Naive thymus-derived CD4-positive, alpha-beta T cell (primary cell): ENCODE measurements at regions not wholly inside any gene's neighbourhood (a gene's known extent, or its start where the extent isn't known, plus 50 kb on each side); places are given as distances from the start of the nearest gene placed in this dataset.

Experiments
- ATAC-seq: fragments of 150-1000 bp; cut with Tn5 transposase; 2 replicates; pipeline ENCODE4 v1.10.0; 2021; ENCODE audit warnings: mild to moderate bottlenecking, moderate library complexity
- CTCF ChIA-PET: fragments of 350-600 bp; sonication (Branson Sonifier 250); formaldehyde crosslinking; loops from one replicate; lab custom pipeline; 2021; ENCODE audit warnings: antibody characterized with exemption; lab: Charles Lee
- POLR2A ChIA-PET: fragments of 350-600 bp; sonication (Branson Sonifier 250); formaldehyde crosslinking; loops from one replicate; lab custom pipeline; 2021; ENCODE audit warnings: antibody characterized with exemption, inconsistent platforms; lab: Charles Lee
- DNase-seq, 9 donors: peaks; one replicate each; pipeline versions ENCODE4 v3.0.0 to v3.0.0-alpha.2; 2020 to 2022; ENCODE audit warnings: mixed read lengths in 1 of 9
- H3K27ac ChIP-seq: one replicate; pipeline ENCODE4 v1.7.0; 2013; ENCODE audit warnings: mild to moderate bottlenecking, low read depth, low read length, moderate library complexity
- H3K27me3 ChIP-seq, 2 donors: one replicate each; pipeline ENCODE4 v1.7.0; 2013; ENCODE audit warnings: low read length in 2 of 2, mild to moderate bottlenecking in 2 of 2, moderate library complexity in 2 of 2; ENCODE audit not compliant: control insufficient read depth in 2 of 2, insufficient read depth in 2 of 2
- H3K36me3 ChIP-seq, 3 experiments: 1 replicate in 2 of 3; 2 replicates in 1 of 3; pipeline ENCODE4 v1.7.0; 2013; ENCODE audit warnings: low read length in 3 of 3, mild to moderate bottlenecking in 3 of 3, moderate library complexity in 1 of 3; ENCODE audit not compliant: insufficient read depth in 3 of 3, control insufficient read depth in 2 of 3
- H3K4me1 ChIP-seq, 2 donors: one replicate each; pipeline ENCODE4 v1.7.0; 2013; ENCODE audit warnings: low read length in 2 of 2, mild to moderate bottlenecking in 2 of 2, moderate library complexity in 1 of 2; ENCODE audit not compliant: control insufficient read depth in 2 of 2, insufficient read depth in 2 of 2
- H3K4me3 ChIP-seq: 2 replicates; pipeline ENCODE4 v1.7.0; 2013; ENCODE audit warnings: mild to moderate bottlenecking, low read length
- H3K9me3 ChIP-seq, 3 experiments: 1 replicate in 2 of 3; 2 replicates in 1 of 3; pipeline ENCODE4 v1.7.0; 2013; ENCODE audit warnings: low read length in 3 of 3; ENCODE audit not compliant: control insufficient read depth in 2 of 3
- H3K27ac Mint-ChIP-seq, 9 donors: one replicate each; pipeline ENCODE4 v1.8.0; 2020 to 2022; ENCODE audit warnings: mixed read lengths in 9 of 9, mild to moderate bottlenecking in 8 of 9, moderate library complexity in 5 of 9, inconsistent platforms in 2 of 9
- H3K27me3 Mint-ChIP-seq, 5 donors: one replicate each; pipeline ENCODE4 v1.8.0; 2021 to 2022; ENCODE audit warnings: mixed read lengths in 5 of 5, mild to moderate bottlenecking in 1 of 5
- H3K36me3 Mint-ChIP-seq, 5 donors: one replicate each; pipeline ENCODE4 v1.8.0; 2020 to 2022; ENCODE audit warnings: mixed read lengths in 5 of 5, mild to moderate bottlenecking in 3 of 5, inconsistent platforms in 1 of 5
- H3K4me1 Mint-ChIP-seq, 7 donors: one replicate each; pipeline ENCODE4 v1.8.0; 2020 to 2022; ENCODE audit warnings: mixed read lengths in 7 of 7, mild to moderate bottlenecking in 3 of 7, inconsistent platforms in 1 of 7
- H3K4me3 Mint-ChIP-seq, 10 donors: one replicate each; pipeline ENCODE4 v1.8.0; 2020 to 2022; ENCODE audit warnings: mild to moderate bottlenecking in 10 of 10, mixed read lengths in 10 of 10, moderate library complexity in 6 of 10, inconsistent platforms in 2 of 10
- H3K9me3 Mint-ChIP-seq, 11 donors: one replicate each; pipeline ENCODE4 v1.8.0; 2020 to 2022; ENCODE audit warnings: mixed read lengths in 11 of 11, mild to moderate bottlenecking in 4 of 11, inconsistent platforms in 1 of 11, moderate library complexity in 1 of 11
- intact Hi-C, 2 donors: fragments of 100-400 bp; cut with micrococcal nuclease; formaldehyde crosslinking; loops; one replicate each; pipeline ENCODE4 v1.15.1; 2023

GRCh38 chr3:161560008-161560637, 63.5 kb downstream of the OTOL1 start:
- no peaks in the 10 kb centered on the region for H3K36me3 Mint-ChIP-seq
- ChIA-PET POLR2A (no interaction called here), CTCF (no interaction called here)
- intact Hi-C loops = no loop called here
- ATAC-seq = no peak
- no peak for DNase-seq
- peaks cover 2 to 28% (median 19%) of the 10 kb centered on the region in 5 donors for H3K27me3 Mint-ChIP-seq
- H3K4me3 ChIP-seq = no peak overlapping the region
- no peak overlapping the region for H3K4me3 Mint-ChIP-seq
- H3K27ac ChIP-seq = no peak overlapping the region
- H3K9me3 ChIP-seq = no peaks in the 10 kb centered on the region
- no peaks in the 10 kb centered on the region for H3K4me1 Mint-ChIP-seq
- H3K9me3 Mint-ChIP-seq = no peaks in the 10 kb centered on the region
- no peaks in the 10 kb centered on the region for H3K4me1 ChIP-seq
- H3K27me3 ChIP-seq = no peaks in the 10 kb centered on the region
- no peaks in the 10 kb centered on the region for H3K36me3 ChIP-seq
- H3K27ac Mint-ChIP-seq = no peak overlapping the region

- H3K27ac ChIP-seq = no peak overlapping the region
- intact Hi-C loops = no loop called here
- no peaks in the 10 kb centered on the region for H3K36me3 ChIP-seq
- no peak for DNase-seq
- Mint-ChIP-seq H3K27ac (no peak overlapping the region), H3K27me3 (peaks cover 0 to 5% (median 0%) of the 10 kb centered on the region in 5 donors), H3K4me3 (no peak overlapping the region), H3K4me1 (no peaks in the 10 kb centered on the region), H3K9me3 (no peaks in the 10 kb centered on the region), H3K36me3 (no peaks in the 10 kb centered on the region)
- no peaks in the 10 kb centered on the region for H3K9me3 ChIP-seq
- H3K27me3 ChIP-seq = no peaks in the 10 kb centered on the region
- POLR2A ChIA-PET = no interaction called here
- CTCF ChIA-PET = no interaction called here
- ATAC-seq = no peak
- no peaks in the 10 kb centered on the region for H3K4me1 ChIP-seq
- no peak overlapping the region for H3K4me3 ChIP-seq
These were observed 71.2 kb downstream of the OTOL1 start for GRCh38 chr3:161567577-161568361.

- no peak overlapping the region for H3K4me3 ChIP-seq
- Mint-ChIP-seq H3K4me3 (no peak overlapping the region), H3K27me3 (peaks cover 0 to 5% (median 0%) of the 10 kb centered on the region in 5 donors), H3K9me3 (no peaks in the 10 kb centered on the region), H3K4me1 (no peaks in the 10 kb centered on the region), H3K27ac (no peak overlapping the region), H3K36me3 (no peaks in the 10 kb centered on the region)
- ChIA-PET CTCF (no interaction called here), POLR2A (no interaction called here)
- H3K27me3 ChIP-seq = no peaks in the 10 kb centered on the region
- intact Hi-C loops = no loop called here
- H3K27ac ChIP-seq = no peak overlapping the region
- no peaks in the 10 kb centered on the region for H3K4me1 ChIP-seq
- H3K9me3 ChIP-seq = no peaks in the 10 kb centered on the region
- DNase-seq = no peak
- no peaks in the 10 kb centered on the region for H3K36me3 ChIP-seq
- no peak for ATAC-seq
These were observed 72.1 kb downstream of the OTOL1 start for GRCh38 chr3:161568671-161569070.

DNA sequence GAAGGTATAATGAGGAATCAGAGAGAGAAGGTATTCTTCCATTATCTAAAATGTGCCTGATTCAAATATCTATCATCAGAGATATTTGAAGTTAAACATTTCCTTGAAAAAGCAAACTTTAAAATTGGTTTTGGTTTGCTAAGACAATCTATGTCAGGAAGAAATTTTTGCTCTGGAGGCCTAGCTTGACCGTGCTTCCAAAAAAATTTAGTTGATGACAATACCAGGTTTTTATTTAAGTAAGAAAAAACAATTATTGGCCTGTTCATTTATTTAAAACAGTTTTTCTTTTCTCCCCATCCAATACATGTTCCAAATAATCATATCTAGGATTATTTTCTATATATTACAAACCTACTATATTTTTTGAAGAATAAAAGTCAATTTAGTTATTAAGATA, 75.3 kb downstream of the OTOL1 start:
- intact Hi-C loops = no loop called here
- peaks cover 0 to 8% (median 0%) of the 10 kb centered on the region in 11 donors for H3K9me3 Mint-ChIP-seq
- H3K27ac ChIP-seq = no peak overlapping the region

GRCh38 chr3:161573136-161573535, 76.5 kb downstream of the OTOL1 start:
- ChIA-PET CTCF (no interaction called here), POLR2A (no interaction called here)
- no peak for ATAC-seq
- no peak overlapping the region for H3K4me3 Mint-ChIP-seq
- no peaks in the 10 kb centered on the region for H3K9me3 ChIP-seq
- H3K4me1 ChIP-seq = no peaks in the 10 kb centered on the region
- intact Hi-C loops = no loop called here
- H3K27ac Mint-ChIP-seq = no peak overlapping the region
- peaks cover 0 to 10% (median 0%) of the 10 kb centered on the region in 5 donors for H3K27me3 Mint-ChIP-seq
- H3K4me1 Mint-ChIP-seq = no peaks in the 10 kb centered on the region
- no peak overlapping the region for H3K4me3 ChIP-seq
- DNase-seq = no peak
- no peaks in the 10 kb centered on the region for H3K36me3 Mint-ChIP-seq
- no peaks in the 10 kb centered on the region for H3K27me3 ChIP-seq
- H3K9me3 Mint-ChIP-seq = peaks cover 0 to 8% (median 0%) of the 10 kb centered on the region in 11 donors
- H3K27ac ChIP-seq = no peak overlapping the region
- H3K36me3 ChIP-seq = no peaks in the 10 kb centered on the region

More for the DNA sequence above, 75.3 kb downstream of the OTOL1 start:
- Mint-ChIP-seq H3K36me3 (no peaks in the 10 kb centered on the region), H3K27ac (no peak overlapping the region), H3K4me3 (no peak overlapping the region), H3K4me1 (no peaks in the 10 kb centered on the region), H3K27me3 (peaks cover 0 to 10% (median 0%) of the 10 kb centered on the region in 5 donors)
- Histone ChIP-seq H3K36me3 (no peaks in the 10 kb centered on the region), H3K9me3 (no peaks in the 10 kb centered on the region), H3K27me3 (no peaks in the 10 kb centered on the region), H3K4me3 (no peak overlapping the region), H3K4me1 (no peaks in the 10 kb centered on the region)
- DNase-seq = no peak
- ATAC-seq = no peak
- ChIA-PET POLR2A (no interaction called here), CTCF (no interaction called here)

DNA sequence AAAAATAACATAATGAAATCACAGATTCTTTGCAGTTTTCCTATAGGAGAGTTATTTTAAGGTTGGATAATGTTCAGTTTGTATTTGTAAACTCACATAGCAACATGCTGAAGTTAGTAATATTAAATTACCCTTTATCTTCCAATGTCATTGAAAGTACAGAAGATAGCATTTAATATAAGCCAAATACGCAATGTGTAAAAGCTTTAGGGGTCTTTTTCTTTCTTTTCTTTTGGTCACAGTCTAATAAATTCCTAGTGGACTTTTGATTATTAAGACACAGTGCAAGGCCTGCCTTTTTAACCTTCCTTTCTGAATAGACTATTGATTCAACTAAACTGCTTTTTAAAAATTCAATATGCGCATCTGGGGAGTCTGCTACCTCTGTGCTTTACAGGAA, 79.3 kb downstream of the OTOL1 start:
- H3K4me1 Mint-ChIP-seq = no peaks in the 10 kb centered on the region
- intact Hi-C loops = no loop called here
- Histone ChIP-seq H3K36me3 (no peaks in the 10 kb centered on the region), H3K4me3 (no peak overlapping the region), H3K27ac (no peak overlapping the region), H3K9me3 (no peaks in the 10 kb centered on the region), H3K27me3 (no peaks in the 10 kb centered on the region), H3K4me1 (no peaks in the 10 kb centered on the region)
- DNase-seq (no peak), ATAC-seq (no peak)
- no peaks in the 10 kb centered on the region for H3K36me3 Mint-ChIP-seq
- H3K27me3 Mint-ChIP-seq = peaks cover 0 to 10% (median 0%) of the 10 kb centered on the region in 5 donors
- H3K27ac Mint-ChIP-seq = no peak overlapping the region
- H3K9me3 Mint-ChIP-seq = peaks cover 0 to 8% (median 0%) of the 10 kb centered on the region in 11 donors
- CTCF ChIA-PET = no interaction called here
- POLR2A ChIA-PET = no interaction called here
- H3K4me3 Mint-ChIP-seq = no peak overlapping the region

GRCh38 chr3:161576311-161576710, 79.7 kb downstream of the OTOL1 start:
- Histone ChIP-seq H3K4me1 (no peaks in the 10 kb centered on the region), H3K4me3 (no peak overlapping the region), H3K9me3 (no peaks in the 10 kb centered on the region), H3K36me3 (no peaks in the 10 kb centered on the region), H3K27ac (no peak overlapping the region), H3K27me3 (no peaks in the 10 kb centered on the region)
- ATAC-seq (no peak), DNase-seq (no peak)
- no peaks in the 10 kb centered on the region for H3K4me1 Mint-ChIP-seq
- ChIA-PET POLR2A (no interaction called here), CTCF (no interaction called here)
- peaks cover 0 to 8% (median 0%) of the 10 kb centered on the region in 11 donors for H3K9me3 Mint-ChIP-seq
- intact Hi-C loops = no loop called here
- no peaks in the 10 kb centered on the region for H3K36me3 Mint-ChIP-seq
- peaks cover 0 to 10% (median 0%) of the 10 kb centered on the region in 5 donors for H3K27me3 Mint-ChIP-seq
- H3K4me3 Mint-ChIP-seq = no peak overlapping the region
- H3K27ac Mint-ChIP-seq = no peak overlapping the region
